Loucy (cell line): ENCODE measurements at regions not wholly inside any gene's neighbourhood (a gene's known extent, or its start where the extent isn't known, plus 50 kb on each side); places are given as distances from the start of the nearest gene placed in this dataset.

ENCODE experiments used
- H2AFZ ChIP-seq: fragments of 200-600 bp; sonication (generic); 2 replicates; pipeline ENCODE4 v1.6.0; 2016; ENCODE audit warnings: antibody characterized with exemption, mild to moderate bottlenecking, low read length, moderate library complexity
- H3F3A ChIP-seq: fragments of 200-600 bp; 2 replicates; pipeline ENCODE4 v1.6.0; 2016; ENCODE audit warnings: antibody characterized with exemption, low read depth, mild to moderate bottlenecking
- H3K27me3 ChIP-seq: fragments of 200-600 bp; sonication (generic); 2 replicates; pipeline ENCODE4 v1.6.1; 2014; ENCODE audit warnings: low read length, mild to moderate bottlenecking; ENCODE audit not compliant: insufficient read depth, poor library complexity, severe bottlenecking
- H3K36me3 ChIP-seq: fragments of 200-600 bp; sonication (generic); 2 replicates; pipeline ENCODE4 v1.6.1; 2016; ENCODE audit warnings: low read length; ENCODE audit not compliant: insufficient read depth
- H3K4me1 ChIP-seq: fragments of 200-600 bp; sonication (generic); 2 replicates; pipeline ENCODE4 v1.5.1; 2014; ENCODE audit warnings: low read length, mild to moderate bottlenecking; ENCODE audit not compliant: insufficient read depth, poor library complexity, severe bottlenecking
- H3K4me2 ChIP-seq: fragments of 200-600 bp; sonication (generic); 2 replicates; pipeline ENCODE4 v1.6.0; 2014; ENCODE audit warnings: antibody characterized with exemption, low read length, low read depth, mild to moderate bottlenecking; ENCODE audit not compliant: poor library complexity, severe bottlenecking
- H3K4me3 ChIP-seq: fragments of 200-600 bp; sonication (generic); 2 replicates; pipeline ENCODE4 v1.5.1; 2014; ENCODE audit warnings: low read length, mild to moderate bottlenecking, mixed read lengths; ENCODE audit not compliant: poor library complexity, severe bottlenecking
- H3K79me2 ChIP-seq: fragments of 200-600 bp; sonication (generic); 2 replicates; pipeline ENCODE4 v1.6.1; 2014; ENCODE audit warnings: low read length; ENCODE audit not compliant: insufficient read depth
- H3K9ac ChIP-seq: fragments of 200-600 bp; sonication (generic); 2 replicates; pipeline ENCODE4 v1.6.0; 2014; ENCODE audit warnings: mild to moderate bottlenecking, low read depth, low read length, moderate library complexity; ENCODE audit not compliant: poor library complexity, severe bottlenecking
- H3K9me2 ChIP-seq: fragments of 200-600 bp; sonication (generic); replicated peaks from 2 replicates; pipeline ENCODE4 v1.6.1; 2016; ENCODE audit warnings: low read depth, low read length, mixed read lengths
- H3K9me3 ChIP-seq: fragments of 200-600 bp; sonication (generic); 2 replicates; pipeline ENCODE4 v1.6.1; 2014; ENCODE audit warnings: mild to moderate bottlenecking, antibody characterized with exemption, low read length, low read depth; ENCODE audit not compliant: insufficient read depth
- H4K20me1 ChIP-seq: fragments of 200-600 bp; sonication (generic); 2 replicates; pipeline ENCODE4 v1.6.0; 2014; ENCODE audit warnings: antibody characterized with exemption, low read length, mild to moderate bottlenecking; ENCODE audit not compliant: insufficient read depth, poor library complexity, severe bottlenecking
- EZH2phosphoT487 ChIP-seq: fragments of 200-600 bp; IDR thresholded peaks from 2 replicates; pipeline ENCODE4 v1.6.1; 2018; ENCODE audit warnings: antibody characterized with exemption, mild to moderate bottlenecking, moderate library complexity, borderline replicate concordance
- TF ChIP-seq, protein P1 (sequence below): fragments of 200-600 bp; sonication (generic); conservative IDR thresholded peaks from 2 replicates; pipeline ENCODE4 v1.5.1; 2014; ENCODE audit warnings: mild to moderate bottlenecking, antibody characterized with exemption, low read length

DNA sequence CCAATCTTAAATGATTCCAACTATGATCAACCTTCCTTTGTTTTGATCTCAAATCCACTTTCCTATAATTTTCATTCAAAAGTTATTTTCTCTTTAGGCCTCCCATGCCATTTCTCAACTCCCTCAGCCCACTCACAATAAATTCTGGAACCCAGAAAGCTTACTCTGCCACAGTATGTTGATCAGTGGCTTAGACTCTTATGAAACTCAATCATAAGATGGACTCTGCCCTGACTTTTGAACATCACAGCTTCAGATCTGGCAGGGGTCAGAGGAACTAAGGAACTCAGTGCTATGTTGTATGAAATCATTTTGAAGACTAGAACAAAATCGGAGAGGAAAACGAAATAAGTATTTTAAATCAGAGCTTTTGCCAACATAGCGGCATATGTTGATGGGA, 59.8 kb upstream of the LGALSL start:
- Histone ChIP-seq H3K4me3 (no peak overlapping the region), H3K9ac (no peak overlapping the region), H3K4me1 (no peaks in the 10 kb centered on the region), H3F3A (no peaks in the 10 kb centered on the region), H3K9me2 (no peaks in the 10 kb centered on the region), H3K4me2 (no peak overlapping the region), H3K79me2 (no peaks in the 10 kb centered on the region), H2AFZ (no peak overlapping the region), H3K27me3 (no peaks in the 10 kb centered on the region), H3K36me3 (no peaks in the 10 kb centered on the region), H3K9me3 (no peaks in the 10 kb centered on the region), H4K20me1 (no peaks in the 10 kb centered on the region)
- TF ChIP-seq, protein P1, sequence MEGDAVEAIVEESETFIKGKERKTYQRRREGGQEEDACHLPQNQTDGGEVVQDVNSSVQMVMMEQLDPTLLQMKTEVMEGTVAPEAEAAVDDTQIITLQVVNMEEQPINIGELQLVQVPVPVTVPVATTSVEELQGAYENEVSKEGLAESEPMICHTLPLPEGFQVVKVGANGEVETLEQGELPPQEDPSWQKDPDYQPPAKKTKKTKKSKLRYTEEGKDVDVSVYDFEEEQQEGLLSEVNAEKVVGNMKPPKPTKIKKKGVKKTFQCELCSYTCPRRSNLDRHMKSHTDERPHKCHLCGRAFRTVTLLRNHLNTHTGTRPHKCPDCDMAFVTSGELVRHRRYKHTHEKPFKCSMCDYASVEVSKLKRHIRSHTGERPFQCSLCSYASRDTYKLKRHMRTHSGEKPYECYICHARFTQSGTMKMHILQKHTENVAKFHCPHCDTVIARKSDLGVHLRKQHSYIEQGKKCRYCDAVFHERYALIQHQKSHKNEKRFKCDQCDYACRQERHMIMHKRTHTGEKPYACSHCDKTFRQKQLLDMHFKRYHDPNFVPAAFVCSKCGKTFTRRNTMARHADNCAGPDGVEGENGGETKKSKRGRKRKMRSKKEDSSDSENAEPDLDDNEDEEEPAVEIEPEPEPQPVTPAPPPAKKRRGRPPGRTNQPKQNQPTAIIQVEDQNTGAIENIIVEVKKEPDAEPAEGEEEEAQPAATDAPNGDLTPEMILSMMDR, result no peak
- TF ChIP-seq EZH2phosphoT487, result no peak

DNA sequence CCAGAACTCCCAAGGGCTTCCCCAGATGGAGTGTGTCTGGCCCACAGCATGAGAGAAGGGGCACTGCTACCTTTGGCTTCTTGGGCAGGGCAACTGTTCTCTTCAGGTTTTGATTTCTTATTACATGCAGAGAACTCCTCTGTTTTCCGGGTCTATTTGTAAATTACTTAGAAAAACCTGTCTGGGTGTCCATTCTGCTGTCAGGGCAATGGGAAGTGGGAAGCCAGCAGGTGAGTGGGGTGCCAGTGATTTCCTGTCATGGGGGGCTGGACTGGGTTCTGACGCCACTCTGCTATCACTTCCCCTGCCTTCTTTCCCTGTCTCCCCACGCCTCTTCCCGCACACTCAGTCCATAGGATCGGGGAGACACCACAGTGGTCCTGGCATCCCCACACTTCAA, 58.0 kb upstream of the LGALSL start:
- H3K27me3 ChIP-seq, result no peaks in the 10 kb centered on the region
- no peaks in the 10 kb centered on the region for H3F3A ChIP-seq
- H3K4me1 ChIP-seq, result no peaks in the 10 kb centered on the region
- H3K79me2 ChIP-seq, result no peaks in the 10 kb centered on the region
- no peaks in the 10 kb centered on the region for H3K36me3 ChIP-seq
- no peak overlapping the region for H3K4me2 ChIP-seq
- no peak overlapping the region for H2AFZ ChIP-seq
- H4K20me1 ChIP-seq, result no peaks in the 10 kb centered on the region
- no peak overlapping the region for H3K4me3 ChIP-seq
- no peak overlapping the region for H3K9ac ChIP-seq
- TF ChIP-seq, protein P1, result no peak
- no peak for TF ChIP-seq EZH2phosphoT487
- no peaks in the 10 kb centered on the region for H3K9me2 ChIP-seq
- no peaks in the 10 kb centered on the region for H3K9me3 ChIP-seq

DNA sequence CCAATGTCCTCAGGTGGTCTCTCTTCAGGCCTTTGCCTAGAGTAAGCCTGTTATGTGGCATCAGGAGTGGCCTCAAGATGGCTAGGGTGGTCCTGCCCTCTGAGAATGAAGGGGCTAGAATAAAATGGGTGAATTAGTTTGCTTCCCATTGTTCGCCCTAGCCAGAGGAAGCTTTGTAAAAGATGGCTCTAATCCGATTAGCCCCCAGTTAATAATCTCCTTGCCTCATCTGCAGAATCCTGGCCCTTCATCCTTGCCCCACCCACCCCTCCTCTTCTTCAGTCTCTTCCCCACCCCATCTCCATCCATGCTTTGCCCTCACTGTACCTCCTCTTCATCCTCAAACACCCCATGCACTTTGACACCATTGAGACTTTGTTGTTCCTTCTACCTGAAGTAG, 57.4 kb upstream of the LGALSL start:
- H3K79me2 ChIP-seq, result no peaks in the 10 kb centered on the region
- H3K9me3 ChIP-seq, result no peaks in the 10 kb centered on the region
- TF ChIP-seq EZH2phosphoT487, result no peak
- H3K9ac ChIP-seq, result no peak overlapping the region
- no peak overlapping the region for H3K4me3 ChIP-seq
- no peaks in the 10 kb centered on the region for H3K4me1 ChIP-seq
- H2AFZ ChIP-seq, result no peak overlapping the region
- no peaks in the 10 kb centered on the region for H3K36me3 ChIP-seq
- no peaks in the 10 kb centered on the region for H3K27me3 ChIP-seq
- no peak overlapping the region for H3K4me2 ChIP-seq
- H3K9me2 ChIP-seq, result no peaks in the 10 kb centered on the region
- H3F3A ChIP-seq, result no peaks in the 10 kb centered on the region
- no peaks in the 10 kb centered on the region for H4K20me1 ChIP-seq

DNA sequence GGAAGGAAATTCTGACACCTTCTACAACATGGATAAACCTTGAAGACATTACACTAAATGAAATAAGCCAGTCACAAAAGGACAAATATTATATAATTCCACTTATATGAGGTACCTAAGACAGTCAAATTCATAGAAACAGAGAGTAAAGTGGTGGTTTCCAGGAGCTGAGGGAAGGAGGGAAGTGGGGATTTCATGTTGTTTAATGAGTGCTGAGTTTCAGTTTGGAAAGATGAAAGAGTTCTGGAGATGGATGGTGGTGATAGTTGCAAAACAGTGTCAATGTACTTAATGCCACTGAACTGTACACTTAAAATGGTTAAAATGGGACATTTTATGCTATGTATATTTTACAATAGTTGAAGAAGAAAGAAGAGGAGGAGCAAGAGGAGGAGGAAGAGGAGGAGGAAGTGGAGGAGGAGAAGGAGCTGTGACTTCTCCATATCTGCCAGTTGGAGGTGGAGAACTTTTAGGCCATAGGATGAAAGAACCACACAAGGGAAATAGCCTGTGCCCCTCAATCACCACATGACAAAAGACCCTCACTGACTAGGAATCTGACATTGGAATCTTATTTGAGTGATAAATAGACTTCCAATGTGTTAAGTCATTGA, 55.3 kb upstream of the LGALSL start:
- H3K79me2 ChIP-seq, result no peaks in the 10 kb centered on the region
- no peaks in the 10 kb centered on the region for H3K9me3 ChIP-seq
- TF ChIP-seq EZH2phosphoT487, result no peak
- TF ChIP-seq, protein P1, result no peak

More for the DNA sequence above, 55.3 kb upstream of the LGALSL start:
- H2AFZ ChIP-seq, result no peak overlapping the region
- H3K27me3 ChIP-seq, result no peaks in the 10 kb centered on the region
- no peaks in the 10 kb centered on the region for H4K20me1 ChIP-seq
- H3K4me2 ChIP-seq, result no peak overlapping the region
- no peaks in the 10 kb centered on the region for H3K9me2 ChIP-seq
- peaks cover under 1% of the 10 kb centered on the region for H3K4me1 ChIP-seq
- H3F3A ChIP-seq, result no peaks in the 10 kb centered on the region
- no peaks in the 10 kb centered on the region for H3K36me3 ChIP-seq
- no peak overlapping the region for H3K9ac ChIP-seq
- no peak overlapping the region for H3K4me3 ChIP-seq
